ENCODE measurements at regions not wholly inside any gene's neighbourhood (a gene's known extent, or its start where the extent isn't known, plus 50 kb on each side); places are given as distances from the start of the nearest gene placed in this dataset.

DNA sequence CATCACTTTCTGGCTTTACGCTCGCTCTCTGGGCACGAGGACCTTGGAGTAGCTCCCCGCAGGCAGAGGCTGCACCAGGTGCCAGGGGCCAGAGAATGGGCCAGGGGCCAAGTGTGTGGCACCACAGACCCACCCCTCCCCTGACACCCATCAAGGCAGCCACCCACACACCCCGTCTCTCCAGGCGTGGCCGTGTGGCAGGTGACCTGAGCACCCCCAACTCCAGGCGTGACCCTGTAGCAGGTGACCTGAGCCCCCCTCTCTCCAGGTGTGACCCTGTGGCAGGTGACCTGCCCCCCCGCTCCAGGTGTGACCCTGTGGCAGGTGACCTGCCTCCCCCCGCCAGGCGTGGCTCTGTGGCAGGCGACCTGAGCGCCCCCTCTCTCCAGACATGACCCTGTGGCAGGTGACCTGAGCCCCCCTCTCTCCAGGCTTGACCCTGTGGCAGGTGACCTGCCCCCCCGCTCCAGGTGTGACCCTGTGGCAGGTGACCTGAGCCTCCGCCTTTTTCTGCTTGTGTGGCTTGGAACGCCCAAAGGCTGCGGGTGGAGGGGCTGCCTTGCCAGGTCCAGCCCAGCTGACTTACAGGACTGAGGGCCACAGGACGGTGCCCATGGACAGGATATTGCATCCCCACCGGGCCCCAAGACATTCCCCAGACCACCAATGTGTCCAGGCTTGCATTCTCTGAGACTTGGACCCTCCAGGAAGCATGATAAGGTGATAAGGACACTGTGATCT is 667.2 kb downstream of the BRD1 start:
- WGBS (ENCODE audit: insufficient coverage): 84% methylated on average over 19 of the region's 19 CpGs
- no peak overlapping the region for H3K27ac Mint-ChIP-seq
- no peak for ATAC-seq
- H3K4me1 Mint-ChIP-seq: no peaks in the 10 kb centered on the region
- H3K36me3 Mint-ChIP-seq: no peaks in the 10 kb centered on the region
- peaks cover 0 to 3% of the 10 kb centered on the region in 2 donors for H3K27me3 Mint-ChIP-seq (ENCODE audit: low read depth in 2 of 2)
- Histone ChIP-seq H3K4me3 (ENCODE audit: low read length) (no peak overlapping the region), H3K9me3 (ENCODE audit: control insufficient read depth, insufficient read depth, low read length) (no peaks in the 10 kb centered on the region), H3K36me3 (ENCODE audit: control insufficient read depth, insufficient read depth, low read length) (no peaks in the 10 kb centered on the region), H3K4me1 (ENCODE audit: control insufficient read depth, insufficient read depth, low read length) (no peaks in the 10 kb centered on the region), H3K27me3 (ENCODE audit: control insufficient read depth, insufficient read depth, low read length) (no peaks in the 10 kb centered on the region), H3K27ac (ENCODE audit: low read length) (no peak overlapping the region)
- H3K9me3 Mint-ChIP-seq: no peaks in the 10 kb centered on the region
- intact Hi-C loops (cut with micrococcal nuclease): no loop called here
- H3K4me3 Mint-ChIP-seq: no peak overlapping the region
- TF ChIP-seq, protein P1, sequence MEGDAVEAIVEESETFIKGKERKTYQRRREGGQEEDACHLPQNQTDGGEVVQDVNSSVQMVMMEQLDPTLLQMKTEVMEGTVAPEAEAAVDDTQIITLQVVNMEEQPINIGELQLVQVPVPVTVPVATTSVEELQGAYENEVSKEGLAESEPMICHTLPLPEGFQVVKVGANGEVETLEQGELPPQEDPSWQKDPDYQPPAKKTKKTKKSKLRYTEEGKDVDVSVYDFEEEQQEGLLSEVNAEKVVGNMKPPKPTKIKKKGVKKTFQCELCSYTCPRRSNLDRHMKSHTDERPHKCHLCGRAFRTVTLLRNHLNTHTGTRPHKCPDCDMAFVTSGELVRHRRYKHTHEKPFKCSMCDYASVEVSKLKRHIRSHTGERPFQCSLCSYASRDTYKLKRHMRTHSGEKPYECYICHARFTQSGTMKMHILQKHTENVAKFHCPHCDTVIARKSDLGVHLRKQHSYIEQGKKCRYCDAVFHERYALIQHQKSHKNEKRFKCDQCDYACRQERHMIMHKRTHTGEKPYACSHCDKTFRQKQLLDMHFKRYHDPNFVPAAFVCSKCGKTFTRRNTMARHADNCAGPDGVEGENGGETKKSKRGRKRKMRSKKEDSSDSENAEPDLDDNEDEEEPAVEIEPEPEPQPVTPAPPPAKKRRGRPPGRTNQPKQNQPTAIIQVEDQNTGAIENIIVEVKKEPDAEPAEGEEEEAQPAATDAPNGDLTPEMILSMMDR (IDR thresholded peaks at IDR 0.05): no peak
- no peak for DNase-seq

DNA sequence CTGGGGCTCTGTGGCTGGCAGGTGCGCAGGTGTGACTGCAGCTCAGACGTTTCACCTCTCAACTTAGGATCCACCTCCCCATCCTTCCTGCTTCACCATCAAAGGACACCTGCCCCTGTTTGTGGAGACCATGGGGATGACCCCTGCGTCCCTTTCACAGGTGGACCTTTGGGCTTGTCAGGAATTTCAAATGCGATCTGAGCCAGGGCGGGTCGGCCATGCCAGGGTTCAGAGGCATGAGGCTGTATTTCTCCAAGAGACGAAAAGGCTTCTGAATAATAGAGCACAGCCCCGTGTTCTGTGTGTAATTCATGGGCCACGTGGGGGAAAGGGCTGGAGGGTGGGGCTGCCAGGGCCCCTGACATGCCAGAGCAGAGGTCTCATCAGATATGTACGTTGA is 668.0 kb downstream of the BRD1 start:
- H3K27me3 Mint-ChIP-seq (ENCODE audit: low read depth in 2 of 2): peaks cover 0 to 3% of the 10 kb centered on the region in 2 donors
- no peaks in the 10 kb centered on the region for H3K9me3 Mint-ChIP-seq
- no peak overlapping the region for H3K27ac Mint-ChIP-seq
- 81% methylated on average over 10 of the region's 10 CpGs for WGBS (ENCODE audit: insufficient coverage)
- intact Hi-C loops (cut with micrococcal nuclease): no loop called here
- no peak overlapping the region for H3K4me3 Mint-ChIP-seq
- no peak overlapping the region for H3K27ac ChIP-seq (ENCODE audit: low read length)
- H3K4me1 ChIP-seq (ENCODE audit: control insufficient read depth, insufficient read depth, low read length): no peaks in the 10 kb centered on the region
- TF ChIP-seq, protein P1 (IDR thresholded peaks at IDR 0.05): no peak
- H3K36me3 Mint-ChIP-seq: no peaks in the 10 kb centered on the region
- no peaks in the 10 kb centered on the region for H3K27me3 ChIP-seq (ENCODE audit: control insufficient read depth, insufficient read depth, low read length)
- H3K4me3 ChIP-seq (ENCODE audit: low read length): no peak overlapping the region
- H3K36me3 ChIP-seq (ENCODE audit: control insufficient read depth, insufficient read depth, low read length): no peaks in the 10 kb centered on the region
- no peaks in the 10 kb centered on the region for H3K4me1 Mint-ChIP-seq
- DNase-seq (no peak), ATAC-seq (no peak)
- H3K9me3 ChIP-seq (ENCODE audit: control insufficient read depth, insufficient read depth, low read length): no peaks in the 10 kb centered on the region

DNA sequence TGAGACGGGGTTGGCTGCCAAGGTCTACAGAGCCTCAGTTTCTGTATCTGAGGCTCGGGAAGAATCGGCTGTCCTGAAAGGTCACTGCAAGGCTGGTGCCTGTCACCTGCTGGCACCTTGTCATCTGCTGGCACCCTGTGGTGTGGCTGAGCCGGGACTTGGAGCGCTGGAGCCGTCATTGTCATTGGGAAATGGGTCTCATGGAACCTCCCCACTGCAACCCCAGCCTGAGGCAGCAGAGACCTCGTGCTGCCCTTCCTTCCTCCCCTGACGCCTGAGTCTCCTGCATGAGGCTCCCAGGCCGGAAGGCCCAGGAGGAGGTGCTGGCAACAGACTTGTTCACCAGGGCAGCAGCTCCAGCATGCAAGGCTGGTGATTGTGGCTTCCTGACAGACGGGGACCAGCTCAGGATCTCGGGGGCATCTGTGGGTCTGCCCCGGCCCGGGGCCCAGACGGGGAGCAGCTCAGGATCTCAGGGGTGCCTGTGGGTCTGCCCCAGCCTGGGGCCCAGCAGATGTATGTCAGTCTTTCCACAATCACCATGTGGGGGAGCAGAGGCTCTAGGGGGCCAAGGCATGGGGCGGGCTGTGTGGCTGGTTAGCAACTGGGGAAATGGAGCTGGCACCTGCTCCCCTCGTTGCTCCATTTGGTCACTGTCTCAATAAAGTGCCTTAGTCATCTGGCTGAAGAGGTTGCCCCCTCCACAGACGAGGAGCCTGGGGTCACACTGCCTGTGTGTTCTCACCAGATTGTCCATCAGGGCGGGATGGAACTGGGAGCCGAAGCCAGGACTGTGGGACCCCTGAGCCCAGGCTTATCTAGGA is 668.7 kb downstream of the BRD1 start:
- DNase-seq (no peak), ATAC-seq (no peak)
- no peaks in the 10 kb centered on the region for H3K36me3 ChIP-seq (ENCODE audit: control insufficient read depth, insufficient read depth, low read length)
- no peaks in the 10 kb centered on the region for H3K4me1 ChIP-seq (ENCODE audit: control insufficient read depth, insufficient read depth, low read length)
- H3K27ac ChIP-seq (ENCODE audit: low read length): no peak overlapping the region
- Mint-ChIP-seq H3K4me1 (no peaks in the 10 kb centered on the region), H3K27me3 (ENCODE audit: low read depth in 2 of 2) (peaks cover 0 to 3% of the 10 kb centered on the region in 2 donors), H3K4me3 (no peak overlapping the region), H3K27ac (no peak overlapping the region), H3K9me3 (no peaks in the 10 kb centered on the region), H3K36me3 (no peaks in the 10 kb centered on the region)
- H3K9me3 ChIP-seq (ENCODE audit: control insufficient read depth, insufficient read depth, low read length): no peaks in the 10 kb centered on the region
- 62% methylated on average over 19 of the region's 19 CpGs for WGBS (ENCODE audit: insufficient coverage)
- no peak overlapping the region for H3K4me3 ChIP-seq (ENCODE audit: low read length)
- H3K27me3 ChIP-seq (ENCODE audit: control insufficient read depth, insufficient read depth, low read length): no peaks in the 10 kb centered on the region
- TF ChIP-seq, protein P1 (IDR thresholded peaks at IDR 0.05): no peak
- intact Hi-C loops (cut with micrococcal nuclease): no loop called here
